Forelimb muscle (tissue), 1 donor: ENCODE measurements at regions not wholly inside any gene's neighbourhood (a gene's known extent, or its start where the extent isn't known, plus 50 kb on each side); places are given as distances from the start of the nearest gene placed in this dataset.
"Not testable (repeated sequence)": the region's sequence is repeated elsewhere in the genome, so short reads cannot be mapped to it uniquely, and the experiment has no call there.

Source experiments
- DNase-seq: peaks from one replicate; pipeline ENCODE4 v3.0.0-alpha.2; 2013; ENCODE audit warnings: low read depth

- peak; percentile 6 for DNase-seq
Measured at GRCh38 chr3:74921676-74922075, 307.2 kb upstream of the CNTN3 start.

GRCh38 chr3:74920721-74921350 is 306.4 kb upstream of the CNTN3 start:
- no peak for DNase-seq

GRCh38 chr3:74916696-74917095 is 302.2 kb upstream of the CNTN3 start:
- DNase-seq, result no peak

GRCh38 chr3:74906181-74906580 is 291.7 kb upstream of the CNTN3 start:
- DNase-seq, result no peak

GRCh38 chr3:74905478-74905877 is 291.0 kb upstream of the CNTN3 start:
- no peak for DNase-seq

- no peak for DNase-seq
Measured at GRCh38 chr3:74904646-74905045, 290.2 kb upstream of the CNTN3 start.

- not testable (repeated sequence) for DNase-seq
Measured at GRCh38 chr3:74899796-74900516, 285.5 kb upstream of the CNTN3 start.

- no peak for DNase-seq
Measured at GRCh38 chr3:74897006-74897405, 282.5 kb upstream of the CNTN3 start.

- DNase-seq, result no peak
Measured at GRCh38 chr3:74891312-74891711, 276.9 kb upstream of the CNTN3 start.

GRCh38 chr3:74883690-74884089 is 269.2 kb upstream of the CNTN3 start:
- DNase-seq, result no peak

GRCh38 chr3:74883222-74883621 is 268.8 kb upstream of the CNTN3 start:
- DNase-seq, result no peak

GRCh38 chr3:74880237-74880636 is 265.8 kb upstream of the CNTN3 start:
- no peak for DNase-seq

GRCh38 chr3:74866357-74867030 is 252.0 kb upstream of the CNTN3 start:
- DNase-seq, result no peak

GRCh38 chr3:74862476-74862875 is 248.0 kb upstream of the CNTN3 start:
- peak; percentile 24 for DNase-seq

GRCh38 chr3:74861211-74861610 is 246.8 kb upstream of the CNTN3 start:
- no peak for DNase-seq

- no peak for DNase-seq
Measured at GRCh38 chr3:74858086-74858485, 243.6 kb upstream of the CNTN3 start.

- no peak for DNase-seq
Measured at GRCh38 chr3:74850381-74850780, 235.9 kb upstream of the CNTN3 start.

GRCh38 chr3:74847093-74847492 is 232.6 kb upstream of the CNTN3 start:
- no peak for DNase-seq

- DNase-seq, result no peak
Measured at GRCh38 chr3:74845081-74845480, 230.6 kb upstream of the CNTN3 start.

- DNase-seq, result no peak
Measured at GRCh38 chr3:74844428-74844827, 230.0 kb upstream of the CNTN3 start.

- DNase-seq, result no peak
Measured at GRCh38 chr3:74842649-74843048, 228.2 kb upstream of the CNTN3 start.

GRCh38 chr3:74842141-74842540 is 227.7 kb upstream of the CNTN3 start:
- DNase-seq, result no peak

- DNase-seq, result no peak
Measured at GRCh38 chr3:74839566-74839965, 225.1 kb upstream of the CNTN3 start.
